ENCODE measurements at regions not wholly inside any gene's neighbourhood (a gene's known extent, or its start where the extent isn't known, plus 50 kb on each side); places are given as distances from the start of the nearest gene placed in this dataset.

DNA sequence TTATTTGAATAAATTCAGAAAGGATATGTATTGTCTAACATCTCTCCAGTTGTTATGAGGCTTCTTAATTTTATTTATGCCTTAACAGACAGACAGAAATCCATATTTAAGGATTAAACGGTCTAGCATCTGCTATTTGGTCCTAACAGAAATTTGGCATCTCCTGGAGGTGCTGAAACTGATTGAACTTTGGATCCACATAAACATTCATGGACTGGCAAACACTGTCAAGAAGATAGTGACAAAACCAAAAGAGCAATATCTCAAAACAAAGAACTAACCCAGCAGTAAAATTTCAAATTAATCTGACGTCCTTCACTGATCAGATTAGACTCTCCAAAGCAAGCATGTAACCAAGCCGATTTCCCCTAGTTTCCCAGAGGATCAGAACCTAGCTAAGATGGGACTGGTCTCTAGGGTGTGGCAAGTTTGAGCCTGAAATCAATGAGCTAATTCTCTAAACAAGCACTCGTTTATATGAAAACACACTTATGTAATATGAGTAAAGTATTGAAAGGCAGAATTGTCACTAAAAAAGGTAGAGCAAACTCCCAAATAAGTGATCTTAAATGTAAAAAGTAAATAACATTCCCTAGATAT is 139.5 kb downstream of the NOL4 start:
- H3K27ac ChIP-seq (ENCODE audit: low read length): no peak overlapping the region
- ChIA-PET POLR2A (ENCODE audit: unreplicated experiment) (no interaction called here), CTCF (no interaction called here)
- 0 out of 2 replicates have a peak, but pooled peaks cover 6% of the 10 kb centered on the region for H3K27me3 ChIP-seq (ENCODE audit: low read length)
- H3K4me2 ChIP-seq (ENCODE audit: low read length): no peak overlapping the region
- ATAC-seq (no peak), DNase-seq (no peak)
- H3K9me3 ChIP-seq (ENCODE audit: low read length): no peaks in the 10 kb centered on the region
- H3K4me1 ChIP-seq (ENCODE audit: insufficient read depth, low read length): no peaks in the 10 kb centered on the region
- no TSS peak for BruUV-seq (replicated peaks)
- no peak overlapping the region for H2AFZ ChIP-seq (ENCODE audit: low read length)
- no peak for TF ChIP-seq CTCF (conservative IDR thresholded peaks at IDR 0.05; ENCODE audit: low read depth, low read length)
- no peaks in the 10 kb centered on the region for H3K36me3 ChIP-seq (ENCODE audit: low read depth, low read length)
- no peaks in the 10 kb centered on the region for H3K79me2 ChIP-seq (ENCODE audit: low read length)
- intact Hi-C loops (cut with micrococcal nuclease): no loop called here
- H4K20me1 ChIP-seq (ENCODE audit: low read length): no peaks in the 10 kb centered on the region
- no peak overlapping the region for H3K4me3 ChIP-seq (ENCODE audit: low read length)
- H3F3A ChIP-seq (ENCODE audit: low read length, unreplicated experiment): no peaks in the 10 kb centered on the region
- H3K9me2 ChIP-seq (replicated peaks; ENCODE audit: low read length): no peaks in the 10 kb centered on the region
- H3K9ac ChIP-seq (ENCODE audit: low read length): no peak overlapping the region

DNA sequence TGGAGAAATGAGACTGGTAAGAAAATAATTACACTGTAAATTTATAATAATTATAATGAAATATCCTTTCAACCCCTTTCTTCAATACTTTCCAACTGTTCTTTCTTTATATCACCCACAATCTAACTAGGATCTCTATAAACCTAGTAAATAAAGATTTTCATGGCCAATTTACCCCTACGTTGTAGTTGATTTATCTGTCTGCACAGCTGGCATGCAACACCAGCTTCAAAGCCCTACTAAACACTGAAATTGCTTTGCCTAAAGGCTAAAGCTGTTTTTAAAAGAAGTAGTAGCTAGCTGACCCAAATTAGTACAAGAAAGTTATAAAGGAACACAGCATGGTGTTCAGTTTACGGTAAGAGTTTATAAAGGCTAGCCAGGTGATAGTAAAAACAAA is 140.1 kb downstream of the NOL4 start:
- 0 out of 2 replicates have a peak, but pooled peaks cover 6% of the 10 kb centered on the region for H3K27me3 ChIP-seq (ENCODE audit: low read length)
- CTCF ChIA-PET: no interaction called here
- no peak for DNase-seq
- no peaks in the 10 kb centered on the region for H3K9me2 ChIP-seq (replicated peaks; ENCODE audit: low read length)
- H3K9me3 ChIP-seq (ENCODE audit: low read length): no peaks in the 10 kb centered on the region
- ATAC-seq: no peak
- H2AFZ ChIP-seq (ENCODE audit: low read length): no peak overlapping the region
- H3F3A ChIP-seq (ENCODE audit: low read length, unreplicated experiment): no peaks in the 10 kb centered on the region
- no peak overlapping the region for H3K9ac ChIP-seq (ENCODE audit: low read length)
- H3K4me3 ChIP-seq (ENCODE audit: low read length): no peak overlapping the region
- no peaks in the 10 kb centered on the region for H3K4me1 ChIP-seq (ENCODE audit: insufficient read depth, low read length)
- BruUV-seq (replicated peaks): no TSS peak
- no peaks in the 10 kb centered on the region for H3K79me2 ChIP-seq (ENCODE audit: low read length)
- no peak for TF ChIP-seq EZH2phosphoT487 (IDR thresholded peaks at IDR 0.05; ENCODE audit: borderline replicate concordance, low read length)
- TF ChIP-seq EZH2 (IDR thresholded peaks at IDR 0.05; ENCODE audit: low read length, unreplicated experiment): no peak
- no peak overlapping the region for H3K27ac ChIP-seq (ENCODE audit: low read length)
- no peaks in the 10 kb centered on the region for H4K20me1 ChIP-seq (ENCODE audit: low read length)
- POLR2A ChIA-PET (ENCODE audit: unreplicated experiment): no interaction called here
- intact Hi-C loops (cut with micrococcal nuclease): no loop called here
- no peaks in the 10 kb centered on the region for H3K36me3 ChIP-seq (ENCODE audit: low read depth, low read length)
- no peak overlapping the region for H3K4me2 ChIP-seq (ENCODE audit: low read length)

DNA sequence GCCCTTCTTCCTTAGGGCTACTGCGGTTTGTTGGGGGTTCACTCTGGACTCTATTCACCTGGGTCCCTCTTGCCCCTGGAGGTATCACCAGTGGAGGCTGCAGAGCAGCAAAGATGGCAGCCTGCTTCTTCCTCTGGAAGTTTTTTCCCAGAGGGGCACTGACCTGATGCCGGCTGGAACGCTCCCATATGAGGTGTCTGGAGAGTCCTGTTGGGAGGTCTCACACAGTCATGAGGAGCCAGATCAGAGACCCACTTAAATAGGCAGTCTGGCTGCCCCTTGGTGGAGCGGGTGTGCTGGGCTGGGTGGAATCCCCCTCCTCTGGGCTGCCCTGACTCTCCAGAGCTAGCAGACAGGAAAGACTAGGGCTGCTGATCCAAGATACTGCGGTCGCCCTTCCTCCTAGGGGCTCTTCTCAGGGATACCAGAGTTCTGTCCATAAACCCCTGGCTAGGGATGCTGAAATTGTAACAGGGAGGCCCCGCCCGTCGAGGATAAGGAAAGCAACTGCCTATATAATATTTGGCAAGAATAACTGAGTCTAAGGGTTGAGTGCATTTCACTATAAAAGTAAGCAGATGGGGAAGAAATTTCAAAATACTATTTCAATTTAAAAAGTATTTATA is 140.7 kb downstream of the NOL4 start:
- Histone ChIP-seq H3K79me2 (ENCODE audit: low read length) (no peaks in the 10 kb centered on the region), H3K9me2 (replicated peaks; ENCODE audit: low read length) (no peaks in the 10 kb centered on the region), H4K20me1 (ENCODE audit: low read length) (no peaks in the 10 kb centered on the region), H2AFZ (ENCODE audit: low read length) (no peak overlapping the region), H3K36me3 (ENCODE audit: low read depth, low read length) (no peaks in the 10 kb centered on the region), H3F3A (ENCODE audit: low read length, unreplicated experiment) (no peaks in the 10 kb centered on the region), H3K9ac (ENCODE audit: low read length) (no peak overlapping the region), H3K4me2 (ENCODE audit: low read length) (no peak overlapping the region), H3K27ac (ENCODE audit: low read length) (no peak overlapping the region), H3K4me3 (ENCODE audit: low read length) (no peak overlapping the region), H3K27me3 (ENCODE audit: low read length) (0 out of 2 replicates have a peak, but pooled peaks cover 6% of the 10 kb centered on the region), H3K9me3 (ENCODE audit: low read length) (no peaks in the 10 kb centered on the region), H3K4me1 (ENCODE audit: insufficient read depth, low read length) (no peaks in the 10 kb centered on the region)
- BruUV-seq (replicated peaks): no TSS peak
- no peak for DNase-seq
- no peak for TF ChIP-seq EZH2phosphoT487 (IDR thresholded peaks at IDR 0.05; ENCODE audit: borderline replicate concordance, low read length)
- no peak for TF ChIP-seq CTCF (conservative IDR thresholded peaks at IDR 0.05; ENCODE audit: low read depth, low read length)
- TF ChIP-seq EZH2 (IDR thresholded peaks at IDR 0.05; ENCODE audit: low read length, unreplicated experiment): no peak
- ChIA-PET POLR2A (ENCODE audit: unreplicated experiment) (no interaction called here), CTCF (no interaction called here)
- intact Hi-C loops (cut with micrococcal nuclease): no loop called here
- no peak for ATAC-seq
